ENCODE measurements at regions not wholly inside any gene's neighbourhood (a gene's known extent, or its start where the extent isn't known, plus 50 kb on each side); places are given as distances from the start of the nearest gene placed in this dataset.

DNA sequence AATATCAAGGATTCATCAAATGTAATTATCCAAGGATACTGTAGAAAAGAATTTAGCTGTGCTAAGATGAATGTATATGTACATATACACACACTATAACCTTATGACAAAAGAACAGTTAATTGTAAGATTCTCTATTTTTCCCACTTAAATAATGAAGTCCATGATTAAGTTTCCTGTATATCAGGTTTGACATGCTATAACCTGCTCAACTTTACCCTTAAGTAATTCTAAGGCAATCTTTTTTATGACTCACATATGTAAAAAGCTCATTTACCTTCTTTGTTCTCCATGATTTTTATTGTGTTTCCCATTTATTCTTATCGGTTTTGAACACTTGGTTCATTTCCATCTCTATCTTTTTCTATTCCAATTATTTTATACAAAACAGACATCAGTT is 1213.1 kb upstream of the SLC39A10 start:
- no peak for TF ChIP-seq CTCF (IDR thresholded peaks at IDR 0.05 in 8 of 11, conservative IDR thresholded peaks at IDR 0.05 in 3 of 11)
- TF ChIP-seq POLR2A (IDR thresholded peaks at IDR 0.05): no peak

All from spleen (tissue), 7 donors.